GM18858 (cell line): ENCODE measurements at regions not wholly inside any gene's neighbourhood (a gene's known extent, or its start where the extent isn't known, plus 50 kb on each side); places are given as distances from the start of the nearest gene placed in this dataset.
"Not testable (repeated sequence)": the region's sequence is repeated elsewhere in the genome, so short reads cannot be mapped to it uniquely, and the experiment has no call there.

Experiments
- ATAC-seq: cut with Tn5 transposase; IDR thresholded peaks from one replicate; pipeline ENCODE4 v1.9.1; 2021; ENCODE audit not compliant: unreplicated experiment

DNA sequence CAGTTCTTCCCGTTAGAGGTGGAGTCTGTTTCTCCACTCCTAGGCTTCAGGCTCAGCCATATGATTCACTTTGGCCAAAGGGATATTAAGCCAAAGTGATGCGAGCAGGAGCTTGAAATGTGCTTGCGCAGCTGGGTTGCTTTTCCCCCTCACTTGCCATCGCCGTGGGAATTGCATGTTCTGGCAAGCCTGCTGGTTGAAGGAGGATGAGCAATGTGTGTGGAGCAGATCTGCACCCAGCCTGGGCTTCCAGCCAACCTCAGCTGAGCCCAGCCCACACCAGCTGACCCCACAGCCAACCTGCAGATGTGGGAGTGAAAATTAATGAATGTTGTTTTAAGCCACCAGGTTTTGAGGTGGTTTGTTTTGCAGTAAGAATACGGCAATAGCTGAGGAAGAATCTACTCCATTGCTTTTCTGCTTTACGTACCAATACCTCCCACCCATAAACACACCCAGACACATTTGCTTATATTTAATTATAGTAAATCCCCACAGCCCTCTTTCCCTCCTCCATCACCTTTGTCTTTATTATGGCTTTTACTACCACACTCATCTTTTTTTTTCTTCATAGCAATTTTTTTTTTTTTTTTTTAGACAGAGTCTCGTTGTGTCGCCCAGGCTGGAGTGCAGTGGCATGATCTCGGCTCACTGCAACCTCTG, 132.8 kb upstream of the FUNDC1 start:
- ATAC-seq, result no peak

- ATAC-seq, result no peak
Measured at GRCh38 chrX:44674906-44675305, 132.2 kb upstream of the FUNDC1 start.

DNA sequence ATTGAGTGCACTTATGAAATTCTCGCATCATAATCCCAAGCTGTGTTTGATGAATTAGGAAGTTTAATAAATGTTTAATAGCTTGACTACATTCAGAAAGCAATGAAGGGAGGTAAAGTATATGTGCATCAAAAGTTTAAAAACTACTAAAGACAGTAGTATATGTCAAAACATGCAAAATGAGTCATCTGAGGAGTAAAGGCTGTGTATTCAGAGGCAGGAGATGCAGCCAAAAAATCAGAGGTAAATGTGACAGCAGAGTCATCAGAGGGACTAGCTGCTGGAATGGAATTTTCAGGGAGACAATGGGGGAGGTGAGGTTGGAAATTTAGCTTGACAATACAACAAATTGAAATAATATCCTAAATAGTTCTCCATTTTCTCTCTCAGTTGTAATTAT, 127.0 kb upstream of the FUNDC1 start:
- no peak for ATAC-seq

- no peak for ATAC-seq
Measured at GRCh38 chrX:44667771-44668170, 125.1 kb upstream of the FUNDC1 start.

GRCh38 chrX:44657718-44658246, 115.1 kb upstream of the FUNDC1 start:
- not testable (repeated sequence) for ATAC-seq

DNA sequence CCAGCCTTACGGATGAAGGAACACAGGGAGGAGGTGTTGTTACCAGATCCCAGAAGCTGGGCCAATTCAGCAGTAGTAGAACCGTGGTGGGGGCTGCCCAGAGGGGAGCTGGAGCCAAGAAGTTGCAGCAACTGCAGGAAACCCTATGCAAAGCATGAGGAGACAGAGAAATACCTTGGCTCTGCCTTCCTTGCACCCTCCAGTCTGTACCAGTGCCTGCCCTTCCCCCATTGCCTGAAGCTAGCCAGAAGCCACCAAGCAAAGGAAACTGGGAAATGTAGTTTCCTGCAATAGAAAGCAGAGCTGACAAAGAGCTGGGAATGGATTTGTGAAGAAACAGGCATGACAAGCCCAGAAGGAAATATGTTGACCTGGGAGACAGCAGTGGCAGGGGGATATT, 108.7 kb upstream of the FUNDC1 start:
- no peak for ATAC-seq

GRCh38 chrX:44643723-44644122, 101.1 kb upstream of the FUNDC1 start:
- ATAC-seq, result no peak

DNA sequence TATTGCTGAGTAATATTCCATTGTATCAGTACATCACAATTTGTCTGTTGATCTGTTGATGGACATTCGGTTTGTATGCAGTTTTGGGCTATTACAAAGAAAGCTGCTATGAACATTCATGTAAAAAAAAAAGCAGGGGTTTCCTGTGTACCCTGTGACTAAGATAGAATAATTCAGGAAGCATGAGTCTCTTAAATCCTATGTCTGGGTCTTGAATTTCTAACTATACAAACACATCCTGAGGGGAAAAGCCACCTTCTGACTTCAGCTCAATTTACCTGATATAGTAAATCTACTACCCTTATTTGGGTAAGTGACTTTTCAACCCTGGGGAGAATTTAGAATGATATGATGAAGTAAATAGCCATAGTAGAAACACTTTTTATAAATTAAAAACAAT, 94.6 kb upstream of the FUNDC1 start:
- no peak for ATAC-seq

- ATAC-seq, result no peak
Measured at GRCh38 chrX:44621078-44621477, 78.4 kb upstream of the FUNDC1 start.

DNA sequence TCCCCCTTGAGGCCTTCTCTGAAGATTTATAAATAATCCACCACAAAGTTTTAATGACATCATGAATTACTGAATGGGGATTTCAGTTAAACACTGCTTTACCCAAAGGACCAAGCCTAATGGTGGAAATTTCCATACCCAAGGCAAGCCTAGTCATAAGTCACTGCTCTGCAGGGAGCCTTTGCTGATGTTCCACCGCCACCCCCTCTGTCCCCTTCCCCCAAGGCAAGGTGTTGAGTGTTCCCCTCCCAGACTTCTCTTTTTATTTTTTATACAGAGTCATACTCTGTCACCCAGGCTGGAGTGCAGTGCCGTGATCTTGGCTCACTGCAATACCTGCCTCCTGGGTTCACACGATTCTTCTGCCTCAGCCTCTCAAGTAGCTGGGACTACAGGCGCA, 76.4 kb upstream of the FUNDC1 start:
- ATAC-seq, result no peak

- ATAC-seq, result peak; percentile 99
Measured at GRCh38 chrX:44596277-44596676, 53.6 kb upstream of the FUNDC1 start.
